HG02763 (cell line): ENCODE measurements at regions not wholly inside any gene's neighbourhood (a gene's known extent, or its start where the extent isn't known, plus 50 kb on each side); places are given as distances from the start of the nearest gene placed in this dataset.
"Not testable (repeated sequence)": the region's sequence is repeated elsewhere in the genome, so short reads cannot be mapped to it uniquely, and the experiment has no call there.

Experiments used
- ATAC-seq: cut with Tn5 transposase; IDR thresholded peaks from one replicate; pipeline ENCODE4 v1.9.1; 2021; ENCODE audit warnings: mild to moderate bottlenecking, moderate library complexity; ENCODE audit not compliant: unreplicated experiment

DNA sequence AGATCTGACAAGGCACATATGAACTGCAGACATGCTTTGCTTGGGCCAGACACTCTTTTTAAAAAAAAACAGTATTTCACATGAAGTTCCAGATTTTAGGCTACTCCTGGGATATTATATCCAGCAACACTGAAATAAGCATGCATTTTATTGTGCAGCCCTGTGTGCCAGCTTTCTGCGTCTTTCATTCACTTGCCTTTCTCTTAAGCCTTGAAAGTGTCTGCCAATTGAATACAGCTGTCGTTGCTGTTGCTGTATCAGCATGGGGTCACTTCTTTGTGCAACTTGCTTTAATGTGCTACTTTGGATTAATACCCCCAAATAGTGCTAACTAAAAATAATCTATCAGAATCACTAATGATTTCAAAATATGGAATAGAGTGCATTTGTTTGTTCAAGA is 657.8 kb downstream of the SLITRK6 start:
- ATAC-seq = no peak

DNA sequence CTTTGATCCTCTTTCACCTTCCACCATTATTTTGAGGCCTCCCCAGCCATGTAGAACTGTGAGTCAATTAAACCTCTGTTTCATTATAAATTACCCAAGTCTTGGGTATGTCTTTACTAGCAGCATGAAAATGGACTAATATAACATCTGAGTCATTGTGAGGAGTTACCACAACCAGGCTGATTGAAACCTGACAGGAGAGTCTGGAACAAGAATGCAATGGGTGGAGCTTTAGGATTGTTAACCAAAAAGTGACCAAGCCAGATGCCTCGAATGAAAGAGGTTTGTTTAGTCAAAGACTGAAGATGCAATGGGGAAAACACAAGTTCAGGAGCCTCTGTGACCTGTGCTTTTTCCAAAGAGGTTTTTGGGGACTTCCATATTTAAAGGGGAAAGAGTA is 659.0 kb downstream of the SLITRK6 start:
- ATAC-seq = no peak

DNA sequence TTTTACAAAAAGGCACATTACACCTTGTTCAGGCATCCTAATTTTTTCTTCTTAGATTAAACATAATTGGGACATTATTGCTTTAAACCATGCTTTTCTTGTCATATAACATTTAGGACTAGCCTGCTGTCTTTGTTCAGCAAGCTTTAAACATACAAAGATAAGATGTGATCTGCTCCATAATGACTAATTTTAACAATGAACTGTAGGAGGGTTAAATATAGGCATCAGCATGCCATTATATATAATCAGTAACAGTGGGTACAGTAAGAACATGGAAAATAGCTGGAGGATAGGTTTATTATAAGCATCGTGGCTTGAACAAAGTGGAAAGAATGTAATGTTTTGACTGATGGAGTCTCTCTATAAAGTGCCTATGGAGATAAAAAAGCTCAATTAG is 661.7 kb downstream of the SLITRK6 start:
- no peak for ATAC-seq

DNA sequence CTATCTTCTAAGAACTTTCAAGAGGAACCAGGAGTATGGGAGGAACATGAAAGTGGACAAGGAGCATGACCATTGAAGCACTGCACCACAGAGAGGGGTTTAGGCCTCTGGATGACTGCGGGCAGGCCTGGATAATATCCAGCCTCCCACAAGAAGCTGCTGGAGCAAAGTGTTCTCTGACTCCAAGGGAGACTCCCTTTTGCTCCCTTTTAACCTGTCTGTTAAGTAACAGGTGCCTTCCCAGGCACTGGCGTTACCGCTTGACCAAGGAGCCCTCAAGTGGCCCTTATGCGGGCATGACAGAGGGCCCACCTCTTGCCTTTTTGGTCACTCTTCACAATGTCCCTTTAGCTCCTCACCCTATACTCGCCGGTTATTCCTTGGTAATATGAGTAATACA is 666.2 kb downstream of the SLITRK6 start:
- ATAC-seq = no peak

DNA sequence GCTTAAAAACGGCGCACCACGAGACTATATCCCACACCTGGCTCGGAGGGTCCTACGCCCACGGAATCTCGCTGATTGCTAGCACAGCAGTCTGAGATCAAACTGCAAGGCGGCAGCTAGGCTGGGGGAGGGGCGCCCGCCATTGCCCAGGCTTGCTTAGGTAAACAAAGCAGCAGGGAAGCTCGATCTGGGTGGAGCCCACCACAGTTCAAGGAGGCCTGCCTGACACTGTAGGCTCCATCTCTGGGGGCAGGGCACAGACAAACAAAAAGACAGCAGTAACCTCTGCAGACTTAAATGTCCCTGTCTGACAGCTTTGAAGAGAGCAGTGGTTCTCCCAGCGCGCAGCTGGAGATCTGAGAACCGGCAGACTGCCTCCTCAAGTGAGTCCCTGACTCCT is 675.7 kb downstream of the SLITRK6 start:
- not testable (repeated sequence) for ATAC-seq

DNA sequence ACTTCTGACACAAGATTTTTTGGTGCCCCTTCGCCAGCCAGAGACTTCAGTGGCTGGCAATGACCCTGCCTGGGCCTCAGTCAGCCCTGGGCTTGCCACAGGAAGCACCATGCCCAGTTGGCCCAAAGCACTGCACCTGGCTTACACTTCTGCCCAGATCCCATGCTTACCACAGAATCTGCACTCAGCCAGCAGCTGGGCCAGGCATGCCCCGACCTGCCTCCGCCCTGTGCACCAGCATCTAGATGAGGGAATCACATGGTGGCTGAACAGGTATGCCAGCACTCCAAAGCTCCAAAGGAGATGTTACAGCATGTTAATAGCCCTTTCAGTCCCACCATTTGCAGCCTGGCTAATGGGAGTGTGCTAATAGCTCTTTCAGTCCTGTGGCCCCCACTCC is 690.9 kb downstream of the SLITRK6 start:
- ATAC-seq = no peak

DNA sequence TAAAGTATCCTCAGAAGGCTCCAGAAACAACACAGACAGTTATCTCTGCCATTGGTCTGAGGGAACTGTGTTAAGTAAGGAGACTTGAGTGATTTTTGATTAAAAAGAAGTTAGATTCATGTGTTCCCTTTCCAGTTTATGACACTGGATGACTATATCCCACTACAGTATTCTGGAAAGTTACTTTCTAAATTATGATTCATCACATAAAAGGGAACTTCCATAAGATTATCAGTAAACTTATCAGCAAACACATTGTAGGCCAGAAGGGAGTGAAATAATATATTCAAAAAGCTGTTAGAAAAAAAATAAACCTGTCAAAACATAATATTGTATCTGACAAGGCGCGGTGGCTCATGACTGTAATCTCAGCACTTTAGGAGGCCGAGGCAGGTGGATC is 700.0 kb downstream of the SLITRK6 start:
- ATAC-seq = no peak

DNA sequence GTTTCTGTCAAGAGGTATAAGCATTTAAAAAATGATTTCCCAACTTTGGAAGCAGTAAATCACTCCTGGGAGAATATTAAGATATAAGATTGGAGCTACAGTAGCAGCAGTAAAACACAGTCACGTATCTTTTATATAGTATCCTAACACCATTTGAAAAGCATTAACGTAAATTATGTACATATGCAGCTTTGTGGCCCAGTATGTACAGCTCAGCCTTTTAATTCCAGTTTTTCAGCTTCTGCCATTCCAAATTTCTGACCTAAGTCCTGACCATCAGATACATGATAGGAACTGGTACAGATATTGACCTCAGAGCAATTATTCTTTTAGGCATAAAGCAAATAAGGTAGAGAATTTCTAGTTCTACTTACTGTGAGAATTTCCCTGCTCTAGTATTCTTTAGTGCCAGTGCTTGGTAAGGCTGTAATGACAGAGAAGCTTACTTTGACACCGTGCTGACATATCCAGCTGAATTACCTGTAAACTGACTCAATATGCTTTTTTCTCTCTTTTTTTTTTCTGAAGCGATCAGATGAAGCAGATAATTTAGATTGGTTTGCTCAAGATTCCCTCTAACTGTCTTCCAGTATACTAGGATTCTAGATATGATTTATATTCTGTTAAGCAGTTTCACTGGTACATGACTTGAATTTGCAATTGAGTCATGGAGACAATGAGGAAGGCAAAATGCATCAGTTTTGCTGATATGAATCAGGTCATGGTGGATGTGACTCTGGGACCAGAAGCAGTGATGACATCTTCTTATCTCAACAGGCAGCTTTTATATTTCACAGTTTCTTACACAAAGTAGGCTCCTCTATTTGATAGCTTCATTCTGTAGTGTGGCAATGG is 703.6 kb downstream of the SLITRK6 start:
- ATAC-seq = no peak

DNA sequence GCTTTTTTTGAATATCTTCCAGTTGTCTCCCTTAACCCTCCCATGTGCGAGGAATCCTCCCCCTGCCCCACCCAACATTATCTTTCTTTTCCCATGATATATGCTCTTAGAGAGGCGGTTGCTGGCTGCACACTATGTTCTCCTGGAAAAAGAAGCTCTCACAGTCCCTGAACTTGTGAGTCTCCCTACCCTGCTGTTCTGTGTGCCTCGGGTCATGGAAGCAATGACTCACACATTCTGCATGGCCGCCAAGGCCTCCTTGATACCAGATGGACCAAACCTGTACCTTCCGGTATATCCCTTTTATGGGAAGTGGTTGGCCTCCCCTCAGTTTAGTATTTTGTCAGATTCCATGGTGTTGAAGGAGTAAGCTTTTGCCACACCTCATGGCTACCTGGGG is 705.4 kb downstream of the SLITRK6 start:
- no peak for ATAC-seq

DNA sequence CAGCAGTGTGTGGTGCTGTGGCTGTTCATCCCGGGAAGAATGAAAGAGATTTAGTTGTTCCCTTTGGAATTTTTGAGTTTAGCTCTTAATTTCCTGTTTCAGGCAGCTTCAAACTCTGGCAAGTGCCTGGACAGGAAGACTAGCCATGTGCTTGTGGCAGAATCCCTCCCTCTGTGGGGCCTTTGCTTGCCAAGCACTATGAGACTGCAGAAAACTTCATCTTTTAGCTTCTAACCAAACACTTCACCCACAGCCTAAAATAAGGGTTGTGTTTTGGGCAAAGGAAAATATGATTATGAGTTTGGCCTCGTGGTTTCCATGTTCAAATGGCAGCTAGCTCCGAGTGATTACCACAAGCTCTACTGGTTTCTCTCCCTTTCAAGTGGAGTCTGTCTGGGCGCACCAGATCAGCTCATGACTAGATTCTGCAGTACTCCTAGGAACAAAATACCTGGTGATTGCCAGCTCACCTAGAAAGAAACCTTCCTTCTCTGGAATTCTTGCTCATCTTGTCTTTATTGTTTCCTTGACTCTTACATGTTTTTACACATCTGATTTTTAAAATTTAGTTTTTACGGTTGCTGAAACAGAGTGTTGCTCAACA is 707.5 kb downstream of the SLITRK6 start:
- no peak for ATAC-seq

DNA sequence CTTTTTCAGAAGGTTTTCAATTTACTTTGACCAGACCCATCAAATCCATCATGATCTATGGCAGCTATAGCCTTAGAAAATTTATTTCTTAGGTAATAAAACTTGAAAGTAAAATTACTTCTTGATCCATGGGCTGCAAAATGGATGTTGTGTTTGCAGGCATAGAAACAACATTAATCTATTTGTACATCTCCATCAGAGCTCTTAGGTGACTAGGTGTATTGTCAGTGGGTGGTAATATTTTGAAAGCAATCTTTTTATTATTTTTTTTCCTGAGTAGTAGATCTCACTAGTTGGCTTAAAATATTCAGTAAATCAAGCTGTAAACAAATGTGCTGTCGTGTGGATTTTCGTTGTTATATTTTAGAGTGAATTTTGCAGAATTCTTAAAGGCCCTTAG is 710.0 kb downstream of the SLITRK6 start:
- no peak for ATAC-seq

DNA sequence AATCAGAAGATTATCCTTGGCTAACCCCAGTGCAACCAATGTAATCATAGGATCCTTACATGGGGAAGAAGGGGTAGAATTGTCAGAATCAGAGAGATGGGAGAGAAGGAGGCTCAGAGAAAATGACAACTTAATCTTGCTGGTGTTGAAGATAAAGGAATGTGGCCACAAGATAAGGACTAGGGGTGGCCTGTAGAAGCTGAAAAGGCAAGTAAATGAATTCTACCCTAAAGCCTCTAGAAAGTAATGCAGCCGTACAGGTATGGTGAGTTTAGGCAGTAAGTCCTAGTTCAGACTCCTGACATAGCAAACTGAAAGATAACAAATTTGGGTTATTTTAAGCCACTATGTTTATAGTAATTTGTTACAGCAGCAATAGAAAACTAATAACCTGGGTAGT is 718.5 kb downstream of the SLITRK6 start:
- no peak for ATAC-seq

DNA sequence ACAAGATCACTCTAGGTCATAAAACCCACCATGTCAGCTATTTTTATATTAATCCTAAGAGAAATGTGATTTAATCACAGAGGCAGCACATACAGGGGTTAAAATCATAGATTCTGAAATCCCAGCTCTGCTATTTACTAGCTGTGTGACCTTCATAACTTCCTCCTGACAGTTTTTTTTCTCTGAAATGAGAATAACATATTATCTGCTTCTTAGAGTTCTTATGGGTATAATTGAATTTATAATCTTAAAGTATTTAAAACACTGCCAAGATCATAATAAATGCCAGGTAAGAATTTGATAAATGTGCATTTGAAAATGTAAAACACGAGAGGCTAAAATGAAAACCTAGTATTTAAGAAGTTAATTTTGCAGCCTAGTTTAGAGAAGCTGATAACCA is 722.9 kb downstream of the SLITRK6 start:
- no peak for ATAC-seq

DNA sequence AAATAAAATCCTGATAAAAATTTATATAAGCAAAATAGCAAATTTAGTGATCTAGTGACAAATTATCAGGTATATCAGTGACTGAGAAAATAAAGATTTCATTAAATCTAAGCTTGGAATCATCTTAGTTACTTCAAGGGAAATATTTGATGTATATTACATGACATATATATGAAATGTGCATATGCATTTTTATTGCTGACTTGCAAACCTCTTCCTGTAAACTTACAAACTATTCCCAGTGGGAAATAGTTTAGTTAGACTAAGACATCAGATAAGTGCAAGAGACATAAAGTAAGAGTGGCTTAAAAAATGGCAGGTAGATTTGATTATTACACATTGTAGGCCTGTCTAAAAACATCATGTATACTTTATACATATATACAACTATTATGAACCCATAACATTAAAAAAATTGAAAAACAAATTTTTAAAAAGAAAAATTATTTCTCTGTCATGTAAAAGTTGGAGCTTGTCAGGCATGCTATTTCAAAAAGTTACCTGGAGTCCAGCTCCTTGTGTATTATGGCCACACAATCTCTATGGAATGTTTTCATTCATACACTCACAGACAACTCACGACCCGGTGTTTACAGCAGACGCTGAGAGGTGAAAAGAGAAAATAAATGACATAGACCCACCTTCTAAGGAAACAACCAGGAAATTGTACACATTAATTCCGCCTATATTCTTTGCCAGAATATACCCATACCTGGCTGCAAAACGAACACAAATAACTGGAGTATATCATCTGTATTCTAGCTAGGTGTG is 724.5 kb downstream of the SLITRK6 start:
- no peak for ATAC-seq

DNA sequence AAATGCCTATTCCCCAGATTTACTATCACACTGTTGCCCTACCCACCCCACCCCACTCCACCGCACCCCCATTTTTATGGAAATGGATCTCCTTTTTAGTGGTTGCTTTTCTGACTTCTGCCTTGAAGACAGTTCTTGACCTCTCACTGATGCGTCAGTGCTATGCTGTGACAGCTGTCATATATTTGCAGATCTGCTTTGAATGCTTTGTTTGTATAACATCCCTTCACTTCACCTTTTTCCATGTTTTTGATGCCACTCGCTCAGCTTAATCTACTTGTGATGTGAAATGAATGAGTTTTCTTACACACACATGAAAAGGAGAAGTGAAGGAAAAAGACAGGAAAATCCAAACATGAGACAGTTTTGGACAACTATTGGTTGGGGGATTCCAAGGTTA is 731.0 kb downstream of the SLITRK6 start:
- no peak for ATAC-seq

DNA sequence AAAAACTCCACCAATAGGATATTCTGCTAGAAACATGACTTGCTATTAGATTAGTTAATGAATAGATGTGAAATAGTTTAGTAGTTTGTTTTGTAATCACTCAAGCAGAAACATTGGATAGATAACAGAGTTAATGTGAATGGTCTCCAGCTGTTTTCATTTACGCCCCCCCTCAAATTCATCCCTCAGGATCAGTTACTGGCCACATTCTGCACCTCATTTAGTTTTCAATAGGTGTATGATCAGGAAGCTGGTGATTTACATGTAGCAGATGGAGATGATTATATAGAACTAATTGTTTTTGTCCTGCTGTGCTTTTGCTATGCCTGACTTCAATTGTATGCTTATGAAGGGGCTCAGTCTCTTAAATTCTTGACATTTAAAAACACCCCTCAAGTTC is 759.0 kb downstream of the SLITRK6 start:
- no peak for ATAC-seq

DNA sequence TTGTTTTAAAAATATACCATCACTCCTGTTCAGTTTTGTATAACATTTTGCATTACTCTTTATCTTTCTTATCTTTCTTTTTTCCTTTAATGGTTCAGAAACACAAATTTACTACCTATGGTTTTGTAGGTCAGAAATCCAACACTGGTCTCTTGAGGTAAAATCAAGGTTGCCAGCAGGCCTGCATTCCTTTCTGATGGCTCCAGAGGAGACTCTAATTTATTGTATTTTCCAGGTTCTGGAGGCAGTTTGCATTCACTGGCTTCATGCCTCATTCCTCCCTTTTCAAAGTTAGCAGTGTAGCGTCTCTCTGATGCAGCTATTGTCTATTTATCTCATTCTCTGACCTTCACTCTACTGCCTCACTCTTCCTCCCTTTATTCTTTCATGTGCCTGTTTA is 767.4 kb downstream of the SLITRK6 start:
- no peak for ATAC-seq

DNA sequence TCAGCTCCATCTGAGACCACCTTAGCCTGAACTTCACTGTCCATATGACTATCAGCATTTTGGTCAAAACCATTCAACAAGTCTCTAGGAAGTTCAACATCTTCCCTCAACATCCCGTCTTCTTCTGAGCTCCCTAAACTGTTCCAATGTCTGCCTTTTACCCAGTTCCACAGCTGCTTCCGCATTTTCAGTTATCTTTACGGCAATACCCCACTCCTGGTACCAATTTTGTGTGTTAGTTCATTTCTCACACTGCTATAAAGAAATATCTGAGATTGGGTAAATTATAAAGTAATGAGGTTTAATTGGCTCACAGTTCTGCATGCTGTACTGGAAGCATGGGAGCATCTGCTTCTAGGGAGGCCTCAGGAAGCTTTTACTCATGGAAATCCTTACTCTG is 771.2 kb downstream of the SLITRK6 start:
- no peak for ATAC-seq

DNA sequence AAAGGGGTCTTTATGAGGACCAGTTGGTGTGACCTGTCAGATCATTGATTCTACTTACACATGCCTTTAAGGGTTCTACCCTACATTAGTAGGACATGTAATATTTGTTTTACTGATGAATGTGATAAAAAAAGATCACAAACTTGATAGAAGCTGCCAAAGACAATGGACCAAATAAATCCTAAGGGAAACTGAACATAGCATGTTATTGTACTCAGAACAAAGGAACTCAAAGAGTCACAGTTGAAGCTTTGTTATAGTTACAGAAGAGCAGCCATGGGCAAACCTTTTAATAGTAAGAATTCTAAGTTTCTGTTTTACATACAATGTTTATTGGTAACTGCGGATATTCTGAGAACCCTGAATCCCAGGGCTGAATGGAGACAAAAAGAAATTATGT is 780.1 kb downstream of the SLITRK6 start:
- no peak for ATAC-seq

DNA sequence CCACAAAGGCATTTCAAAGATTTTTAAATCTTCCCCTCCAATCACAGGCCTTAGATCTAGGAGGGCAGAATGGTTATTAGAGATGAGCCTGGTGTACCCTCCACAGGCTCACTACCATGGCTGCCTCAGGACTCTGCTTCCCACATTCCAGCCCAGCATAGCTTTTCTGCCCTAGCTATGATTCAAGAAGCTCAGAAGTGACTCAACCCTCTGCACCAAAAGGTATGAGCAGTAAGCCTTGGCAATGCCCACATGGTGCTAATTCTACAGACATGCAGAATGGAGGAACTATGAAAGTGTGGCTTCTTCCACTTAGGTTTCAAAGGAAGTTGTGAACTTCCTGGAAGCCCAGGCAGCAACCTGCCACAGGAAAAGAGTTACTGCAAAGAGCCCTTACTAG is 786.2 kb downstream of the SLITRK6 start:
- no peak for ATAC-seq

DNA sequence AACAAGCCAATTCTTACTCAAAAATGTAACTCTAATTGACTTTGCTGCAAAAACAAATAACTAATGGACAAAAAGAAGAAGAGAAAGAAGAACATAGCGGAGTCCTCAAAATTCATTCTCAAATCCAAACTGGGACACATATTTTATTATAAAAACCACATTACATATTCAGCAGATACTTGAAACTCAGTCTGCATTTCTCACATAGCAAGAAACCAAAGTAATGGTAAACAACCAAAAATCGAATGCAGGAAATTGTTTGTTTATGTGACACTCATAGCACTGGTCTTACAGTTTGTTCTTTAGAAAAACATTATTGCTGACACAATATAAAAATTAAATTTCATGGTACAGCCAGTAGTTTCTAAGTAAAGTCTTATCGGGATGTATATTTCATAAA is 789.8 kb downstream of the SLITRK6 start:
- ATAC-seq = no peak

DNA sequence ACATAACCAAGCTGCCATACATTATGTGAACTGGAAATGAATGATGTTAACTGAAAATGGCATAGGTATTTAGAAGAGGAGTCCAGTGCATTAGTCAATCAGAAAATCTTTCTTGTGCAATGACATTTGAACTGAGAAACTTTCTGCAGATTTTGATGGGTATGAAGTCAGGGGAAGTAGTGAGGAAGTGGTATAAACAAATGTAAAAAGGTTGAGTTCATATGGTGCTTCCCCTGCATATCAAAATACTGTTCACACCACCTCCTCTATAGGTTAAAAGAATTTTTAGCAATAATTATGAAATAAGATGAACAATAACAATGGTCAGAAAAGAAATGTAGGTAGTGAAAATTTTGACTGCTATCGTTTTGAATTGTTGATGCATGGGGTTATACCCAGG is 800.0 kb downstream of the SLITRK6 start:
- ATAC-seq = no peak
